A549 (cell line): ENCODE measurements at regions not wholly inside any gene's neighbourhood (a gene's known extent, or its start where the extent isn't known, plus 50 kb on each side); places are given as distances from the start of the nearest gene placed in this dataset.

Experiments
- ATAC-seq, 2 experiments: fragments of 200-7000 bp in 1 of 2; fragments of >200 bp in 1 of 2; cut with Nextera tagmentation in 1 of 2; cut with Tn5 transposase in 1 of 2; 3 replicates each; pipeline versions ENCODE4 v1.8.0 to v1.9.1; 2018 to 2020; ENCODE audit warnings: mild to moderate bottlenecking in 1 of 2, moderate library complexity in 1 of 2
- CTCF ChIA-PET: fragments of 300-600 bp; sonication (Branson Sonifier 250); formaldehyde crosslinking; extraction: SDS; loops from one replicate; lab custom pipeline; 2021; ENCODE audit warnings: antibody characterized with exemption, inconsistent platforms; lab: Yijun Ruan, JAX
- POLR2A ChIA-PET: fragments of 350-600 bp; formaldehyde crosslinking; extraction: SDS; loops from one replicate; lab custom pipeline; 2021; ENCODE audit warnings: antibody characterized with exemption, inconsistent platforms; lab: Yijun Ruan, JAX
- DNase-seq, 2 experiments: peaks; one replicate each; pipeline versions ENCODE4 v3.0.0 to v3.0.0-alpha.2; 2011 to 2016; ENCODE audit warnings: low read depth in 1 of 2, low spot score in 1 of 2
- FAIRE-seq: peaks from 2 replicates; lab custom pipeline; 2011; peaks lifted over from hg19 to GRCh38; lab: Jason Lieb, UNC
- H3K27ac ChIP-seq, 2 experiments: fragments of >200 bp; sonication (Bioruptor Twin); formaldehyde crosslinking; 3 replicates each; pipeline ENCODE4 v1.5.1; 2016 to 2017
- H3K4me1 ChIP-seq: fragments of >200 bp; sonication (Bioruptor Twin); formaldehyde crosslinking; 3 replicates; pipeline ENCODE4 v1.6.1; 2016
- H3K4me2 ChIP-seq: fragments of >200 bp; sonication (Bioruptor Twin); formaldehyde crosslinking; 3 replicates; pipeline ENCODE4 v1.6.1; 2016
- H3K4me3 ChIP-seq: fragments of >200 bp; sonication (Bioruptor Twin); formaldehyde crosslinking; 3 replicates; pipeline ENCODE4 v1.5.1; 2016
- H3K9me3 ChIP-seq: fragments of >200 bp; sonication (Bioruptor Twin); formaldehyde crosslinking; 3 replicates; pipeline ENCODE4 v1.6.1; 2016
- BHLHE40 ChIP-seq: IDR thresholded peaks from 2 replicates; pipeline ENCODE4 v1.6.1; 2012; ENCODE audit warnings: low read depth, low read length, inconsistent platforms
- CHD4 ChIP-seq: fragments of 200-600 bp; sonication (generic); IDR thresholded peaks from 2 replicates; pipeline ENCODE4 v1.6.1; 2016; ENCODE audit warnings: antibody characterized with exemption, mild to moderate bottlenecking, borderline replicate concordance
- EHF ChIP-seq: fragments of 250-450 bp; sonication (Bioruptor Pico); IDR thresholded peaks from 2 replicates; pipeline ENCODE4 v1.5.0; 2020; ENCODE audit warnings: mild to moderate bottlenecking
- FOSB ChIP-seq: fragments of 250-450 bp; sonication (Bioruptor Pico); IDR thresholded peaks from 2 replicates; pipeline ENCODE4 v1.5.0; 2020; ENCODE audit warnings: mild to moderate bottlenecking, moderate library complexity
- GATA3 ChIP-seq: IDR thresholded peaks from 2 replicates; pipeline ENCODE4 v1.6.1; 2012; ENCODE audit warnings: borderline replicate concordance
- HOXA7 ChIP-seq: fragments of 250-450 bp; sonication (Bioruptor Pico); IDR thresholded peaks from 2 replicates; pipeline ENCODE4 v1.5.0; 2020; ENCODE audit warnings: mild to moderate bottlenecking, moderate library complexity
- KDM1A ChIP-seq: fragments of 200-600 bp; sonication (generic); IDR thresholded peaks from 2 replicates; pipeline ENCODE4 v1.6.1; 2016; ENCODE audit warnings: low read depth, mild to moderate bottlenecking
- KDM5A ChIP-seq: fragments of 200-600 bp; sonication (generic); IDR thresholded peaks from 2 replicates; pipeline ENCODE4 v1.6.1; 2016; ENCODE audit warnings: antibody characterized with exemption, mild to moderate bottlenecking
- NR3C1 ChIP-seq: fragments of >200 bp; sonication (Bioruptor Twin); formaldehyde crosslinking; IDR thresholded peaks from 3 replicates; pipeline ENCODE4 v1.6.1; 2017
- SMC3 ChIP-seq: fragments of >200 bp; sonication (Bioruptor Twin); formaldehyde crosslinking; IDR thresholded peaks from 3 replicates; pipeline ENCODE4 v1.6.1; 2018; ENCODE audit warnings: inconsistent platforms
- TP53 ChIP-seq: fragments of 250-450 bp; sonication (Bioruptor Pico); IDR thresholded peaks from 2 replicates; pipeline ENCODE4 v1.5.0; 2021; ENCODE audit warnings: mild to moderate bottlenecking, moderate library complexity
- WGBS: methylation state at CpG from one replicate; pipeline ENCODE4 v1.1.6; 2017; ENCODE audit errors: missing lambda C conversion rate; 5-methylcytosine and 5-hydroxymethylcytosine counted together
- TF ChIP-seq, protein P1 (sequence below): IDR thresholded peaks from 2 replicates; pipeline ENCODE4 v1.6.1; 2012; ENCODE audit warnings: low read depth, borderline replicate concordance
- TF ChIP-seq, protein P2 (sequence below): fragments of >200 bp; sonication (Bioruptor Twin); formaldehyde crosslinking; IDR thresholded peaks from 3 replicates; pipeline ENCODE4 v1.6.1; 2016
- TF ChIP-seq, protein P3 (sequence below): IDR thresholded peaks from 2 replicates; pipeline ENCODE4 v1.6.1; 2012
- TF ChIP-seq, protein P4 (sequence below): fragments of 150-350 bp; IDR thresholded peaks from 2 replicates; pipeline ENCODE4 v1.6.1; 2014; ENCODE audit warnings: low read depth, mild to moderate bottlenecking, low read length
- TF ChIP-seq, protein P5 (sequence below): fragments of >200 bp; sonication (Bioruptor Twin); formaldehyde crosslinking; IDR thresholded peaks from 2 replicates; pipeline ENCODE4 v1.6.1; 2016
- TF ChIP-seq, protein P6 (sequence below): IDR thresholded peaks from 2 replicates; pipeline ENCODE4 v1.6.1; 2012
- TF ChIP-seq, protein P7 (sequence below): fragments of 450-650 bp; IDR thresholded peaks from 2 replicates; pipeline ENCODE4 v1.6.1; 2014; ENCODE audit warnings: antibody characterized with exemption

DNA sequence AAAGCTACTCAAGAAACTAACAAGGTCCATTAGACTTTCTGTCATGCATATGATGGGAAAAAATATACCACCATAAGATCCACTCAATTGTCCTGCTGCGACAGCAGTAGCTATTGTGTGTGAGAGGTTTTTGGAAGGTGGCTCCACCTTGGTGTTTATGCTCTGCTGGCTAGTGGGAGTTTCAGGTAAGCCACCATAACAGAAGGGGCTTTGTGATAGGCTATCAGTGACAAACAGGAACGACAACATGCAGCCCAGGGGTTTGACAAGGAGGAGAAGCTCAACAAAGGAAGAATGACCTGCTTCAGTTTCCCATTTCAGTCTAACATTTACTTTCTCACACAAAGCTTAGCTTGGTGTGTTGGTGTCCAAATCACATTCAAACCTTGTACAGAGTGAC lies 182.6 kb downstream of the ATOH1 start:
- Histone ChIP-seq H3K4me2 (no peak overlapping the region), H3K27ac (no peak overlapping the region), H3K4me3 (no peak overlapping the region), H3K9me3 (no peaks in the 10 kb centered on the region), H3K4me1 (no peaks in the 10 kb centered on the region)
- FAIRE-seq (no peak), ATAC-seq (no peak), DNase-seq (no peak)
- 10% methylated on average over 2 of the region's 2 CpGs for WGBS
- no peak for TF ChIP-seq KDM1A
- TF ChIP-seq, protein P1, sequence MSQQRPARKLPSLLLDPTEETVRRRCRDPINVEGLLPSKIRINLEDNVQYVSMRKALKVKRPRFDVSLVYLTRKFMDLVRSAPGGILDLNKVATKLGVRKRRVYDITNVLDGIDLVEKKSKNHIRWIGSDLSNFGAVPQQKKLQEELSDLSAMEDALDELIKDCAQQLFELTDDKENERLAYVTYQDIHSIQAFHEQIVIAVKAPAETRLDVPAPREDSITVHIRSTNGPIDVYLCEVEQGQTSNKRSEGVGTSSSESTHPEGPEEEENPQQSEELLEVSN = no peak
- TF ChIP-seq, protein P2, sequence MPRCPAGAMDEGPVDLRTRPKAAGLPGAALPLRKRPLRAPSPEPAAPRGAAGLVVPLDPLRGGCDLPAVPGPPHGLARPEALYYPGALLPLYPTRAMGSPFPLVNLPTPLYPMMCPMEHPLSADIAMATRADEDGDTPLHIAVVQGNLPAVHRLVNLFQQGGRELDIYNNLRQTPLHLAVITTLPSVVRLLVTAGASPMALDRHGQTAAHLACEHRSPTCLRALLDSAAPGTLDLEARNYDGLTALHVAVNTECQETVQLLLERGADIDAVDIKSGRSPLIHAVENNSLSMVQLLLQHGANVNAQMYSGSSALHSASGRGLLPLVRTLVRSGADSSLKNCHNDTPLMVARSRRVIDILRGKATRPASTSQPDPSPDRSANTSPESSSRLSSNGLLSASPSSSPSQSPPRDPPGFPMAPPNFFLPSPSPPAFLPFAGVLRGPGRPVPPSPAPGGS = no peak
- TF ChIP-seq NR3C1 = no peak
- TF ChIP-seq KDM5A = no peak
- TF ChIP-seq SMC3 = no peak
- no peak for TF ChIP-seq CHD4
- CTCF ChIA-PET = no interaction called here
- POLR2A ChIA-PET = no interaction called here

DNA sequence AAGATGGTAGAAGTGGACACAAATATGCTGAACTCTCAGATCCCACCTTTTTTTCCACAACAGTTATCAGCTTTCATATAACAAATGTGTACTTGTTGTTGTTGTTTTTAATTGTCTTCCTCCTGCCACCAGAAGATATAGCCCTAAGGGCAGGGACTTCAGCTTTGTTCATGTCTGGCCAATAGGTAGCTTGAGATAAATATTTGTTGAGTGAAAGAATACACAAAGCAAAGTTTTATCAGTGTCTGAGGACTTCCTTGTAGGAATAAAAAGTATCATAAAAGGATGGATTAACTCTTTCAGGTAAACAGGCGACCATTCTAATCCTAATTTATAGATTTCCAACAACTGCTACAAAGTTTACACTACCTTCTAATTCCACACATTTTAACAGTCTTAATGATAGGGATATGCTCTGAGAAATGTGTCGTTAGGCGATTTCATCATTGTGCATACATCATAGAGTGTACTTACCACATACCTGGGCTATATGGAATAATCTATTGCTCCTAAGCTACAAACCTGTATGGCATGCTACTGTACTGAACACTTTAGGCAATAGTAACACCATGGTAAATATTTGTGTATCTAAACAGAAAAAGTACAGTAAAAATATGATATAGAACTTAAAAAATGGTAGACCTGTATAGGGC lies 186.1 kb downstream of the ATOH1 start:
- TF ChIP-seq HOXA7 (no peak), CHD4 (no peak)
- TF ChIP-seq, protein P3, sequence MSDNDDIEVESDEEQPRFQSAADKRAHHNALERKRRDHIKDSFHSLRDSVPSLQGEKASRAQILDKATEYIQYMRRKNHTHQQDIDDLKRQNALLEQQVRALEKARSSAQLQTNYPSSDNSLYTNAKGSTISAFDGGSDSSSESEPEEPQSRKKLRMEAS = no peak
- WGBS = 2% methylated on average over 3 of the region's 3 CpGs
- Histone ChIP-seq H3K4me1 (no peaks in the 10 kb centered on the region), H3K27ac (no peak overlapping the region), H3K4me2 (no peak overlapping the region), H3K9me3 (no peaks in the 10 kb centered on the region), H3K4me3 (no peak overlapping the region)
- ChIA-PET POLR2A (no interaction called here), CTCF (no interaction called here)
- no peak for ATAC-seq
- FAIRE-seq = no peak
- no peak for DNase-seq

DNA sequence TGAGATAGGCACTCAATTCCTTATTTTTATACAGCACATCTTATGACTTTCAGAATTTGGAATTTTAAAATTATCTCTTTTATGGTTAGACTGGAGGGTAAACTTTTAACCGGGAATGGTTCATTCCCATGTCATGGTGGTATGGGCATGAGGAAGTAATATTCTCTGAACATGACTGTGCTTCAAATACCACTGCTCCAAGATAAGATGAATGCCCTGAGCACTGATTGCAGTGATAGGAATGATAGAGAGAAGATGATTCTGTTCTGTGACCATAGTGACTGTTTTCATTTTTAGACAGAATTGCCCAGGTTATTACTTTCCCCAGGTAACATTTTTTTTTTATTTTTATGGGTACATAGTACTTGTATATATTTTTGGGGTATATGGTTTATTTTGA lies 187.4 kb downstream of the ATOH1 start:
- CTCF ChIA-PET = no interaction called here
- Histone ChIP-seq H3K4me1 (no peaks in the 10 kb centered on the region), H3K4me2 (no peak overlapping the region), H3K27ac (no peak overlapping the region), H3K4me3 (no peak overlapping the region), H3K9me3 (no peaks in the 10 kb centered on the region)
- FAIRE-seq (no peak), DNase-seq (no peak), ATAC-seq (no peak)
- TF ChIP-seq EHF (no peak), GATA3 (no peak), TP53 (CRISPR knock-in tag) (no peak), FOSB (no peak)
- TF ChIP-seq, protein P4, sequence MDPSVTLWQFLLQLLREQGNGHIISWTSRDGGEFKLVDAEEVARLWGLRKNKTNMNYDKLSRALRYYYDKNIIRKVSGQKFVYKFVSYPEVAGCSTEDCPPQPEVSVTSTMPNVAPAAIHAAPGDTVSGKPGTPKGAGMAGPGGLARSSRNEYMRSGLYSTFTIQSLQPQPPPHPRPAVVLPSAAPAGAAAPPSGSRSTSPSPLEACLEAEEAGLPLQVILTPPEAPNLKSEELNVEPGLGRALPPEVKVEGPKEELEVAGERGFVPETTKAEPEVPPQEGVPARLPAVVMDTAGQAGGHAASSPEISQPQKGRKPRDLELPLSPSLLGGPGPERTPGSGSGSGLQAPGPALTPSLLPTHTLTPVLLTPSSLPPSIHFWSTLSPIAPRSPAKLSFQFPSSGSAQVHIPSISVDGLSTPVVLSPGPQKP = no peak
- TF ChIP-seq, protein P5, sequence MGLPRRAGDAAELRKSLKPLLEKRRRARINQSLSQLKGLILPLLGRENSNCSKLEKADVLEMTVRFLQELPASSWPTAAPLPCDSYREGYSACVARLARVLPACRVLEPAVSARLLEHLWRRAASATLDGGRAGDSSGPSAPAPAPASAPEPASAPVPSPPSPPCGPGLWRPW = no peak
- TF ChIP-seq, protein P6, sequence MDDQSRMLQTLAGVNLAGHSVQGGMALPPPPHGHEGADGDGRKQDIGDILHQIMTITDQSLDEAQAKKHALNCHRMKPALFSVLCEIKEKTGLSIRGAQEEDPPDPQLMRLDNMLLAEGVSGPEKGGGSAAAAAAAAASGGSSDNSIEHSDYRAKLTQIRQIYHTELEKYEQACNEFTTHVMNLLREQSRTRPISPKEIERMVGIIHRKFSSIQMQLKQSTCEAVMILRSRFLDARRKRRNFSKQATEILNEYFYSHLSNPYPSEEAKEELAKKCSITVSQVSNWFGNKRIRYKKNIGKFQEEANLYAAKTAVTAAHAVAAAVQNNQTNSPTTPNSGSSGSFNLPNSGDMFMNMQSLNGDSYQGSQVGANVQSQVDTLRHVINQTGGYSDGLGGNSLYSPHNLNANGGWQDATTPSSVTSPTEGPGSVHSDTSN = no peak
- POLR2A ChIA-PET = no interaction called here
- 43% methylated on average over 1 of the region's 1 CpG for WGBS

DNA sequence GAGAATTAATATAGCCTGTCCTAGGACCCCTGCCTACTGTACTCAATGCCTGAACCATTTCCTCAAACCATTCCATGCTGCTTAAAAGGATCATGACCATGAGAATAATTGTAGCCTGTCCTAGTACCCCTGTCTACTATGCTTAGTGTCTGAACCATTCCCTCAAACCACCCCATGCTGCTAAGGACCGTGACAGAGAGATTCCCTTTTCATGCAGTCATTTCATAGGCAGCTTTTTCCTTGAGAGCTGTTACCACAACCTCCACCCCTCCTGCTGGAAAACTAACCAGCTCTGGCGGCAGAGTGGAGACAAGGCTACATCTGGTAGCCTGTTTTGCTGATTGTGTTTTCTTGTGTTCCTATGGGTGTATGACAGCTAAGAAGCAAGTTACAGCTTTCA lies 174.9 kb upstream of the SMARCAD1 start:
- Histone ChIP-seq H3K27ac (no peak overlapping the region), H3K4me1 (no peaks in the 10 kb centered on the region), H3K4me2 (no peak overlapping the region), H3K9me3 (no peaks in the 10 kb centered on the region), H3K4me3 (no peak overlapping the region)
- WGBS = 19% methylated on average over 2 of the region's 2 CpGs
- peak in 1 of 2 experiments; percentile 34; a peak in 1 of 6 replicates for ATAC-seq
- POLR2A ChIA-PET = no interaction called here
- DNase-seq = peak in 1 of 2 experiments; percentile 1
- CTCF ChIA-PET = no interaction called here
- TF ChIP-seq BHLHE40 = no peak
- TF ChIP-seq, protein P7, sequence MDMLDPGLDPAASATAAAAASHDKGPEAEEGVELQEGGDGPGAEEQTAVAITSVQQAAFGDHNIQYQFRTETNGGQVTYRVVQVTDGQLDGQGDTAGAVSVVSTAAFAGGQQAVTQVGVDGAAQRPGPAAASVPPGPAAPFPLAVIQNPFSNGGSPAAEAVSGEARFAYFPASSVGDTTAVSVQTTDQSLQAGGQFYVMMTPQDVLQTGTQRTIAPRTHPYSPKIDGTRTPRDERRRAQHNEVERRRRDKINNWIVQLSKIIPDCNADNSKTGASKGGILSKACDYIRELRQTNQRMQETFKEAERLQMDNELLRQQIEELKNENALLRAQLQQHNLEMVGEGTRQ = no peak
- no peak for TF ChIP-seq NR3C1
- FAIRE-seq = no peak
